IMR-90 (cell line): ENCODE measurements at regions not wholly inside any gene's neighbourhood (a gene's known extent, or its start where the extent isn't known, plus 50 kb on each side); places are given as distances from the start of the nearest gene placed in this dataset.

Experiments
- ATAC-seq: fragments of 200-7000 bp; cut with Tn5 transposase; 2 replicates; pipeline ENCODE4 v1.9.1; 2020; ENCODE audit warnings: low read depth, mild to moderate bottlenecking, moderate library complexity
- BruUV-seq: library from RNA; stranded (reverse); fragments of 400-500 nt; replicated peaks from 2 replicates; lab custom pipeline; 2021; lab: Mats Ljungman, UMichigan
- CTCF ChIA-PET: fragments of 300-600 bp; formaldehyde crosslinking; extraction: SDS; loops from one replicate; lab custom pipeline; 2021; ENCODE audit warnings: antibody characterized with exemption; lab: Yijun Ruan, JAX
- POLR2A ChIA-PET: fragments of 300-600 bp; sonication (Branson Sonifier 250); formaldehyde crosslinking; loops from one replicate; lab custom pipeline; 2022; ENCODE audit warnings: antibody characterized with exemption; ENCODE audit not compliant: unreplicated experiment; lab: Charles Lee
- DNase-seq: peaks from one replicate; pipeline ENCODE4 v3.0.0; 2013
- H2AFZ ChIP-seq: replicated peaks from 2 replicates; pipeline ENCODE3; 2013; ENCODE audit warnings: low read length, mild to moderate bottlenecking; ENCODE audit not compliant: poor library complexity
- H2AK5ac ChIP-seq: 2 replicates; pipeline ENCODE4 v1.6.1; 2013; ENCODE audit warnings: low read depth, low read length, inconsistent platforms
- H2AK9ac ChIP-seq: replicated peaks from 2 replicates; pipeline ENCODE3; 2013; ENCODE audit warnings: mild to moderate bottlenecking, low read depth, low read length, moderate library complexity; ENCODE audit not compliant: poor library complexity
- H2BK120ac ChIP-seq: 2 replicates; pipeline ENCODE4 v1.6.1; 2013; ENCODE audit warnings: low read depth, low read length, inconsistent platforms
- H2BK15ac ChIP-seq: 3 replicates; pipeline ENCODE4 v1.6.1; 2013; ENCODE audit warnings: low read depth, low read length, inconsistent platforms
- H2BK20ac ChIP-seq: 2 replicates; pipeline ENCODE4 v1.6.1; 2013; ENCODE audit warnings: low read depth, mild to moderate bottlenecking, inconsistent platforms, low read length, moderate library complexity
- H2BK5ac ChIP-seq: 2 replicates; pipeline ENCODE4 v1.6.1; 2013; ENCODE audit warnings: mild to moderate bottlenecking, low read depth, low read length, inconsistent platforms; ENCODE audit not compliant: poor library complexity, severe bottlenecking
- H3K14ac ChIP-seq: replicated peaks from 2 replicates; pipeline ENCODE4 v1.6.1; 2013; ENCODE audit warnings: low read depth, low read length, inconsistent platforms
- H3K18ac ChIP-seq: 2 replicates; pipeline ENCODE4 v1.6.1; 2013; ENCODE audit warnings: low read depth, low read length, control low read depth
- H3K23ac ChIP-seq: 2 replicates; pipeline ENCODE4 v1.6.1; 2013; ENCODE audit warnings: low read depth, low read length, inconsistent platforms
- H3K27ac ChIP-seq: 2 replicates; pipeline ENCODE4 v1.5.1; 2013; ENCODE audit warnings: mild to moderate bottlenecking, control low read depth, low read length; ENCODE audit not compliant: insufficient read depth
- H3K27me3 ChIP-seq: 2 replicates; pipeline ENCODE4 v1.6.1; 2013; ENCODE audit warnings: low read length; ENCODE audit not compliant: control insufficient read depth, insufficient read depth
- H3K36me3 ChIP-seq: 2 replicates; pipeline ENCODE4 v1.6.1; 2013; ENCODE audit warnings: low read length, mixed read lengths; ENCODE audit not compliant: control insufficient read depth, insufficient read depth
- H3K4ac ChIP-seq: 2 replicates; pipeline ENCODE4 v1.6.1; 2013; ENCODE audit warnings: low read depth, low read length, inconsistent platforms
- H3K4me1 ChIP-seq: 2 replicates; pipeline ENCODE4 v1.6.1; 2013; ENCODE audit warnings: low read length, mixed read lengths; ENCODE audit not compliant: control insufficient read depth, insufficient read depth
- H3K4me2 ChIP-seq: 2 replicates; pipeline ENCODE4 v1.6.1; 2013; ENCODE audit warnings: low read depth, mild to moderate bottlenecking, control low read depth, low read length, moderate library complexity
- H3K4me3 ChIP-seq: 2 replicates; pipeline ENCODE4 v1.5.1; 2013; ENCODE audit warnings: low read depth, mild to moderate bottlenecking, control low read depth, low read length, moderate library complexity; ENCODE audit not compliant: insufficient read depth
- H3K56ac ChIP-seq: 2 replicates; pipeline ENCODE4 v1.6.1; 2013; ENCODE audit warnings: low read length, inconsistent platforms; ENCODE audit not compliant: insufficient read depth; ENCODE audit errors: extremely low read depth
- H3K79me1 ChIP-seq, 2 experiments: 2 replicates each; pipeline ENCODE4 v1.6.1; 2013; ENCODE audit warnings: low read length in 2 of 2, inconsistent platforms in 1 of 2, low read depth in 1 of 2
- H3K9ac ChIP-seq: 2 replicates; pipeline ENCODE4 v1.6.1; 2013; ENCODE audit warnings: low read depth, low read length, control low read depth
- H3K9me1 ChIP-seq: 2 replicates; pipeline ENCODE4 v1.6.1; 2013; ENCODE audit warnings: low read length, inconsistent platforms; ENCODE audit not compliant: insufficient read depth
- H3K9me3 ChIP-seq: 2 replicates; pipeline ENCODE4 v1.6.1; 2013; ENCODE audit warnings: low read length; ENCODE audit not compliant: control insufficient read depth, insufficient read depth
- H4K20me1 ChIP-seq: 2 replicates; pipeline ENCODE4 v1.6.1; 2013; ENCODE audit warnings: low read length, inconsistent platforms; ENCODE audit not compliant: insufficient read depth
- H4K5ac ChIP-seq: 2 replicates; pipeline ENCODE4 v1.6.1; 2013; ENCODE audit warnings: mild to moderate bottlenecking, low read depth, low read length, control low read depth
- H4K8ac ChIP-seq, 2 experiments: 2 replicates each; pipeline ENCODE4 v1.6.1; 2013; ENCODE audit warnings: low read depth in 2 of 2, low read length in 2 of 2, control low read depth in 1 of 2, inconsistent platforms in 1 of 2
- H4K91ac ChIP-seq: 2 replicates; pipeline ENCODE4 v1.6.1; 2013; ENCODE audit warnings: low read depth, low read length, inconsistent platforms; ENCODE audit not compliant: insufficient read depth
- CEBPB ChIP-seq: IDR thresholded peaks from 2 replicates; pipeline ENCODE4 v1.6.1; 2012; ENCODE audit warnings: low read depth, low read length, improper control_type of control experiment
- RAD21 ChIP-seq: IDR thresholded peaks from 2 replicates; pipeline ENCODE4 v1.6.1; 2012; ENCODE audit warnings: low read length, improper control_type of control experiment
- SMC3 ChIP-seq: fragments of 150-350 bp; IDR thresholded peaks from 2 replicates; pipeline ENCODE4 v1.6.1; 2016; ENCODE audit warnings: low read depth, mild to moderate bottlenecking, antibody characterized with exemption, low read length, moderate library complexity
- USF2 ChIP-seq: fragments of 150-350 bp; IDR thresholded peaks from 2 replicates; pipeline ENCODE4 v1.6.1; 2017; ENCODE audit warnings: mild to moderate bottlenecking, antibody characterized with exemption, low read length, low read depth
- dilution Hi-C: fragments of 300-500 bp; cut with HindIII; formaldehyde crosslinking; loops from one replicate; pipeline ENCODE4 v1.14.3; 2018; ENCODE audit warnings: low sequenced_read_pairs; ENCODE audit not compliant: unreplicated experiment
- in situ Hi-C: fragments of 300-500 bp; cut with MboI; formaldehyde crosslinking; loops from 3 replicates; pipeline ENCODE4 v1.14.3; 2019; ENCODE audit warnings: low sequenced_read_pairs, inconsistent platforms, mixed read lengths
- intact Hi-C: fragments of 100-400 bp; cut with micrococcal nuclease; formaldehyde crosslinking; loops from 2 replicates; pipeline ENCODE4 v1.10.0; 2022

DNA sequence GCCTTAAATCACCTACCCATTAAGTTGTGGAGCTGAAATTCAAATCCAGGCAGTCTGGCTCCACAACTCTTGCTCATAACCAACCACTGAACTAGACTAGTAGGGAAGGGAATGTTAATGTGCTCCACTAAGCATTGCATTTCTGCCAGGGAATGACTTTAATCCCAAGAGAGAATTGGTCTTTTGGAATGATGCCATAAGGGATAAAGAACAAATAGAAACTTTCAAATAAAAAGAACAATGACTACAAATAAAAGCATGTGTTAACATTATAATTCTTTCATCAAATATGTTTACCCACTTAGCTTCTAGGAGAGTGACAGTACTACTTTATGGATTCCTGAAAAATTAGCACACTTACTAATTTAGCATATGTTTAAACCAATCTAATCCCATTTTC, 905.9 kb downstream of the CENPC start:
- POLR2A ChIA-PET: no interaction called here
- Histone ChIP-seq H2BK120ac (no peak overlapping the region), H3K4me1 (no peaks in the 10 kb centered on the region), H4K8ac (no peak overlapping the region), H2AFZ (no peak overlapping the region), H3K9ac (no peak overlapping the region), H2AK9ac (no peak overlapping the region), H4K20me1 (no peaks in the 10 kb centered on the region), H3K14ac (no peak overlapping the region), H3K9me3 (peaks cover 3% of the 10 kb centered on the region; the same call in 1 of the 2 replicates), H3K18ac (no peak overlapping the region), H2BK20ac (no peak overlapping the region), H2BK15ac (no peak overlapping the region), H3K4ac (no peak overlapping the region), H3K36me3 (no peaks in the 10 kb centered on the region), H3K9me1 (no peaks in the 10 kb centered on the region), H2AK5ac (no peak overlapping the region), H3K23ac (no peak overlapping the region), H3K4me2 (no peak overlapping the region), H3K27me3 (no peaks in the 10 kb centered on the region), H2BK5ac (no peak overlapping the region), H4K5ac (no peak overlapping the region), H3K56ac (no peak overlapping the region), H3K27ac (no peak overlapping the region), H3K79me1 (no peaks in the 10 kb centered on the region), H4K91ac (no peak overlapping the region), H3K4me3 (no peak overlapping the region)
- CTCF ChIA-PET: no interaction called here
- no peak for ATAC-seq
- no TSS peak for BruUV-seq
- no peak for DNase-seq
- intact Hi-C loops: no loop called here
- in situ Hi-C loops: no loop called here
- dilution Hi-C loops: no loop called here
- no peak for TF ChIP-seq USF2
- TF ChIP-seq CEBPB: no peak
- no peak for TF ChIP-seq RAD21
- no peak for TF ChIP-seq SMC3
